HG03060 (cell line): ENCODE measurements at regions not wholly inside any gene's neighbourhood (a gene's known extent, or its start where the extent isn't known, plus 50 kb on each side); places are given as distances from the start of the nearest gene placed in this dataset.
"Not testable (repeated sequence)": the region's sequence is repeated elsewhere in the genome, so short reads cannot be mapped to it uniquely, and the experiment has no call there.

Experiments
- ATAC-seq: cut with Tn5 transposase; IDR thresholded peaks from one replicate; pipeline ENCODE4 v1.9.1; 2021; ENCODE audit warnings: low read depth, moderate number of reproducible peaks; ENCODE audit not compliant: unreplicated experiment

DNA sequence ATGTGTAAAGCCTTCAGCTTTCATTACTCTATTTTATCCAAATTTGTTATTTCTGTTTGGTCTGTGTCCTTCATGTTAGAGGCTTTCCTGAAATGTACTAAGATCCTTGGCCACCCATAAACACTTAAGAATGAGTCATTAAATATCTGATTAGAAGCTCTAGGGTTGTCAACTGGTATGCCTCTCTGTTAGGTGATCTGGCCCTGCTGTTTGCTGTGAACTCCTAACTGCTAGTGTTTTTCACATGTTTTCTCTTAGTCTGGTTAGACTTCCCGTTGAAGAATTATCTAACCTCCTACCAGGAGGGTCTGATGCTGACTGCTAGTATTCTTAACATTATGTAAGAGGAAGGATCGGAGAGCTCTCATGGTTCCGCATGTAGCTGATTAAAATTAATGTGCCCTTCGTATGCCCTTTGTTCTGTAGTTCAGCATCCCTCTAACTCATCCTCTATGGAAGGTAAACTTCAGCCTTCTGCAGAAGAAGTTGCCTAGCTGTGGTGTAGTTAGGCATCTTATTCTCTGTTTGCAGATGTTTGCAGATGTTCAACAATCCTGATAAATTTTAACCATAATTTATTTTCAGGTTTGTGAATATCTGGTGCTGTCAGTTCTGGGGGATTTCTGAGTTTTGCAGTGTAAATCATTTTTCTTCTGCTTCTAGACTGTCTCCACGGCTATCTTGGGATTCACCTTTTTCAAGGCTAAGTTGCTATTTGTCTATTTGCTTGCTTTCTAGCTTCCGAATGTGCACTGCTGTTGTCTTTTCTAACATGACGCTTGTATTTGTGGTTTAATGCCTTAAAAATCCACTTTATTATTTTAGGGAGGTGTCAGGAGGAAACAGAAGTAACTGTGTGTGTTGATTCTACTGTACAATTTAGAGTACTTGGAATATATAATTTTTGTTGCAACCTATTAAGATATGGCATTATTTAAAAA is 207.2 kb upstream of the SPRY2 start:
- no peak for ATAC-seq

DNA sequence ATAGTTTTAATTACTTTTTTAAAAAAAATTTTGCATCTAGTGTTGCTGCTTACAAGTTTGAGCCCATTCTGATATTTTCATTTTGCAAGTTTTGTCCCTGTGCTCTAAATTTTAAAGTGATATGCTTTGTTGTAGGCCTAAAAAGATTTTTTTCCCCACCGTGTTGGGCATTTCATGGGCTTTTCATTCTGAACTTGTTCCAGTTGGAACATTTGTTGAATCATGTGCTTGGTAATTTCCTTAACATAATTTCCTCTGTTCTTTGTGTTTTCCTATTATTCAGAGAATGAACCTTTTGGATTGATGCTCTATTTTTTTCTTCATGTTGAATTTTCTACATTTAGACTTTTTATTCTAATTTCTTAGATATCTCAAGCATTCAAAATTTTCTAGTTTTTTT is 206.4 kb upstream of the SPRY2 start:
- no peak for ATAC-seq

DNA sequence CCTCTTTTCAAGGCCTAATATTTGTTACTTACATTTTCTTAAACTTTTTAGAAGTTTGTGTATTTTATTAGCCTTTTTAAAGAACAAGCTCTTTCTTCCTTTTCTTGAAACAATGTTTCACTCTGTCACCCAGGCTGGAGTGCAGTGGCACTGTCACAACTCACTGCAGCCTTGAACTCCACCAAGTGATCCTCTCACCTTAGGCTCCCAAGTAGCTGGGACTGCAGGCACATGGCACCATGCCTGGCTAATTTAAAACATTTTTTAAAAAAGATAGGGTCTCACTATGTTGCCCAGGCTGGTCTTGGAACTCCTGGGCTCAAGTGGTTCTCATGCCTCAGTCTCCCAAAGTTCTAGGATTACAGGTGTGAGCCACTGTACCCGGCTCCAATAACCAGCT is 192.2 kb upstream of the SPRY2 start:
- no peak for ATAC-seq

DNA sequence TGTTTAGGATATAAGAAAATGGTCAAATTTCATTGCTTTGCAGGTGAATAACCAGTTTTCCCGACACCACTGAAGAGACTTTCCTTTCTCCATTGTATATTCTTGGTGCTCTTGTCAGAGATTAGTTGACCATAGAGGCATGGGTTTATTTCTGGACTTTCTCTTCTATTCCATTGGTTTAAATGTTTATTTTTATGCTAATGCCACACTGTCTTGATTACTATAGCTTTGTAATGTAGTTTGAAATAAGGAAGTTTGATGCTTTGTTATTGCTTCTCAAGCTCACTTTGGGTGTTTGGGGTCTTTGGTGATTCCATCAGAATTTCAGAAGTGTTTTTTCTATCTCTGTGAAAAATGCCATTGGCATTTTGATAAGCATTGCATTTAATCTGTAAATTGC is 190.0 kb upstream of the SPRY2 start:
- no peak for ATAC-seq

DNA sequence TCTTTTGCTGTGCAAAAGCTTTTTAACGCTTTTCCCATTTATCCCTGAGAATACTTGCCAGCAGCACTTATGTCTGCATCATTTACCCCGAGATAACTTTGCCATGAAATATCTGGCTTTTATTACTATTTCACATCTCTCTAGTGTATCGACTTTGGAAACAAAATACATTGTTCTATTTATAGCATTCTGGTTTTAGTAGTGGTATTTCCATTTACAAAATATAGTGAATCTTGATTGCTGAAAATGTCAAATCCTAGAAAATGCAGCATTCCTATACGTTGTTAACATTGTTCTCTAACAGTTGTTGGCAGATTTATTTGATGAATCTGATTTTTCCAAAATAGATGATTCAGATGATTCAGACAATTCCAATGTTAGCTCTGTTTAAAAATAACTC is 189.3 kb upstream of the SPRY2 start:
- no peak for ATAC-seq

DNA sequence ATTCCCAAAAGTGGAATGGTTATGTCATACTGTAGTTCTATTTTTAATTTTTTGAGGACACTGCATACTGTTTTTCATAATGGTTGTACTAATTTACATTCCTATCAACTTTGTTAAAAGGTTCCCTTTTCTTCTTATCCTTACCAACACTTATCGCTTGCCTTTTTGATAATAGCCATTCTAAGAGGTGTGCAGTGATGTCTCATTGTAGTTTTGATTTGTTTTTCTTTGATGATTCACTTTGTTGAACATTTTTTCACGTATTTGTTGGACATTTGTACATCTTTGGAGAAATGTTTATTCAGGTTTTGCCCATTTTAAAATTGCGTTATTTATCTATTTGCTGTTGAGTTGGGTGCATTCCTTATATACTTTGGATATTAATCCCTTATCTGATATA is 188.8 kb upstream of the SPRY2 start:
- ATAC-seq: no peak

DNA sequence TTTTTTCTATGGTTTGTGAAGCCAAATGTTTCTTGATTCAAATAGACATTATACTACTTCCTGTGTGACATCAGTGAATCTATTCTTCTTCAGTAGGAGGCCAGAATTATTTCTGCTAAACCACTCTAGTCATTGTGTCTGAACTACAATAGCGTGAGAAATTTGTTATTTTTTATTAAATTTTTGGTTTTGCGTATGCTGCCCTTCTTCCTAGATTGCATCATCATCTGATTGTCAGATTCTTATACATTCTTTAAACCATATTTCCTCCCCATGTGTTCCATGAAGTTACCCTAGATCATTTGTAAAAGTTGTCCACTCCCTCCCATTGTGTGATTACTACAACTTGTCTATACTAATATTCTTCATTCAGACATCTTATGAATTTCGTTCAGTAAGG is 187.8 kb upstream of the SPRY2 start:
- ATAC-seq: no peak

DNA sequence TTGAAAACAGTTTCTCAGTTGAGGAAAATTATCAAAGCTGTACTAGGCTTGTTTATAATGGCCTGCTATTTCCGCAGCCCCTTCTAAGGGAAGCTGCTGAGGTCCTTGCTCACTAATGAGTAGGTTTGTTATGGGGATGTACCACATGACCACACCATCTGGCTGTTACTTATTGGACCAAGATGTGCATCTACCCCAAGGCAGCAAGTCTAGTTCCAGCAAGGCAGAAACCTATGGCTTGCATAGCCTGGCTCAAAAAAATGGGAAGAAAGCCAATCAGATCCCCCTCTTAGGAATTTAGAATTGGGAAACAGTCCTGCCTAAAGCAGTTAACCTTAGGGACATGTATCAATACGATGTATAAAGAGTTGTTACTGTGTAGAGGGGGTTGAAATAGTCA is 186.5 kb upstream of the SPRY2 start:
- no peak for ATAC-seq

DNA sequence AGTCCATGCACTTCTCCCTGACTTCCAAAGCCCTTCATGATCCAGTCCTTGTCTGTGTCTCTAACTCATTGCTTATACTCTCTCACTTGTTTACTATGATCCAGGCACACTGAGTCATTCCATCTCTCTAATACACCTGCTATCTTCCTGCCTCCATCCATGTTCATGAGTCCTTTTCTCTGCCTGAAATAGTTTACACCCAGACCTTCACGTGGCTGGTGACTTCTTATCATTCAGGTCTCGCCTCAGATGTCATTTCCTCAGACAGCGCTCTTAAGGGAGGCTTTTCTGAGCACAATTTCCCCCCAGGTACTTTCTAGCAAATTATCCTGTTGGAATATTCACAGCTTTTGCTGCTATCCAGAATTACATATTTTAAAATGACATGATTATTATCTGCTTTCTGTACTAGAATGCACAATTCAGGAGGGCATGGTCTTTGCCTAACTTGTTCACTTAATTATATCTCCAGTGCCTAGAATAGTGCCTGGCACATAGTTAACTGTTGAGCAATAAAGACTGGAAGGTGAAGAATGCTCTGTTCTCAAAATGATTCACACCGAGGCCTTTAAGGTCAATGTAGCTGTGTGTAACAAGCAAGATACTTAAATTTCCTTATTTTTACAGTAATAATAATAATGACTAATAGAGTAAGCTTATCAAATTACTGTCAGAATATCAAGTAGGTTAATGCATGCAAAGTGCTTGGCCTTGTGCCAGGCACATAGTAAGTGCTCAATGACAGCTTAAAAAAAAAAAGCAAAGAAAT is 183.7 kb upstream of the SPRY2 start:
- no peak for ATAC-seq

DNA sequence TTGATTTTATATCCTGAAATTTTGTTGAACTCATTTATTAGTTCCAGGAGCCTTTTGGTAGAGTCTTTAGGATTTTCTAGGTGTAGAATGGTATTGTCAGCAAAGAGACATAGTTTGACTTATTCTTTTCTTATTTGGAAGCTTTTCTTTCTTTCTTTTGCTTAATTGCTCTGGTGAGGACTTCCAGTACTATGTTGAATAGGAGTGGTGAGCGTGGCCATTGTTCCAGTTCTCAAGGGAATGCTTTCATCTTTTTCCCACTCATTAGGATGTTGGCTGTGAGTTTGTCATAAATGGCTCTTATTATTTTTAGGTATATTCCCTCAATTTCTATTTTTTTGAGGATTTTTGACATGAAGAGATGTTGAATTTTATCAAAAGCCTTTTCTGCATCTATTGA is 182.2 kb upstream of the SPRY2 start:
- no peak for ATAC-seq

DNA sequence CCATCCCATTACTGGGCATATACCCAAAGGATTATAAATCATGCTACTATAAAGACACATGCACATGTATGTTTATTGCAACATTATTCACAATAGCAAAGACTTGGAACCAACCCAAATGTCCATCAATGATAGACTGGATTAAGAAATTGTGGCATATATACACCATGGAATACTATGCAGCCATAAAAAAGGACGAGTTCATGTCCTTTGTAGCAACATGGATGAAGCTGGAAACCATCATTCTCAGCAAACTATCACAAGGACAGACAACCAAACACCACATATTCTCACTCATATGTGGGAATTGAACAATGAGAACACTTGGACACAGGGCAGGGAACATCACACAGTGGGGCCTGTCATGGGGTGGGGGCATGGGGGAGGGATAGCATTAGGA is 181.5 kb upstream of the SPRY2 start:
- ATAC-seq: not testable (repeated sequence)

DNA sequence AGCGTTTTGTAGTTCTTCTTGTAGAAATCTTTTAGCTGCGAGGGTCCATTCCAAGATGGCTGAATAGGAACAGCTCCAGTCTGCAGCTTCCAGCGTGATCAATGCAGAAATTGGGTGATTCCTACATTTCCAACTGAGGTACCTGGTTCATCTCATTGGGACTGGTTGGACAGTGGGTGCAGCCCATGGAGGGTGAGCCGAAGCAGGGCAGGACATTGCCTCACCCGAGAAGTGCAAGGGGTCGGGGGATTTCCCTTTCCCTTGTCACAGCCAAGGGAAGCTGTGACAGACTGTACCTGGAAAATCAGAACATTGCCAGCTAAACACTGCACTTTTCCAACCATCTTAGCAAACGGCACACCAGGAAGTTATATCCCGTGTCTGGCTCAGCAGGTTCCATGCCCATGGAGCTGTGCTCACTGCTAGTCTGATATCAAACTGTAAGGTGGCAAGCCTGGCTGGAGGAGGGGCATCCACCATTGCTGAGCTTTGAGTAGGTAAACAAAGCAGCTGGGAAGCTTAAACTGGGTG is 176.0 kb upstream of the SPRY2 start:
- no peak for ATAC-seq

DNA sequence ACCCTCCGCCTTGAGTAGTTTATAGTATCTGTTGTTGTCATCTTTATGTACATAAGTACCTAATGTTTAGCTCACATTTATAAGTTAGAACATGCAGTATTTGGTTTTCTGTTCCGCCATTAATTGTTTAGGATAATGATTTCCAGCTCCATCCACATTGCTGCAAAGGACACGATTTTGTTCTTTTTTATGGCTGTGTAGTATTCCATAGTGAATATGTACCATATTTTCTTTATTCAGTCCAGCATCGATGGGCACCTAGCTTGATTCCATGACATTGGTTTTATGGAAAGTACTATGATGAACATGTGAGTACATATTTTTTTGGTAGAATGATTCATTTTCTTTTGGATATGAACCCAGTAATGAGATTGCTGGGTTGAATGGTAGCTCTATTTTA is 174.4 kb upstream of the SPRY2 start:
- no peak for ATAC-seq

DNA sequence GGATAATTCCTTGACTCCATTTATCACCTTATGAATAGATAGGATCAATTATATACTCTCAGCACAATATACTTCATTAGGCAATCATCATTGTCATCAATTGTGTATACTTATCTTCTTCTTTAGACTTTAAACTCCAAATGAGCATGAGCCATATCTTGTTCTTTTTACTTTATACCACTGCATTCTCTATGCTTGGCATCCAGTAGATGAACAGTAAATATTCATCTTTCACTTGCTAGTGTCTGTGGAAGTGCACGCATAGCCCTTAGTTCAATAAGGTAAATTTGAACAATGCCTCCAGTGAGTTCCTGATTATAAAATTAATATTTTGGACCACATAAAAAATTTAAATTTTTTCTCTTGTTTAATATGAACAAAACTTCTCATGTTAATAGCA is 172.3 kb upstream of the SPRY2 start:
- no peak for ATAC-seq

DNA sequence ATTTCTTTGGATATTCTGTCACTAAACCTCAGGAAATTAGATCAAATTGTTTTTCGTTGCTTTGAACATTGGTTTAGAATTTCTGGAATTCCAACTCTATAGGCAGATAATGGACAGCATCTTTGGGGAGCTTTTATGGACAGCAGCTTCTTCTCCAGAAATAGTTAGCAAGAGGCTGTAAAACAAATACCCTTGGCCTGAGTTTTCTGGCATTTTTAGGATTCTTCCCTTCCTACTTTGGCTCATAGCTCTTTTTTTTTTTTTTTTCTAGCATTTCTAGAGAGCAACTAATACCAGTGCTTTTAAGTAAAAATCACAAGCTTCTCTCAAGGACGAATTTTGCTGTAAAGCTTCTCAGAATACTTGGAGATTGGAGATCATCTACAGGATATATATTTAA is 169.8 kb upstream of the SPRY2 start:
- ATAC-seq: no peak

DNA sequence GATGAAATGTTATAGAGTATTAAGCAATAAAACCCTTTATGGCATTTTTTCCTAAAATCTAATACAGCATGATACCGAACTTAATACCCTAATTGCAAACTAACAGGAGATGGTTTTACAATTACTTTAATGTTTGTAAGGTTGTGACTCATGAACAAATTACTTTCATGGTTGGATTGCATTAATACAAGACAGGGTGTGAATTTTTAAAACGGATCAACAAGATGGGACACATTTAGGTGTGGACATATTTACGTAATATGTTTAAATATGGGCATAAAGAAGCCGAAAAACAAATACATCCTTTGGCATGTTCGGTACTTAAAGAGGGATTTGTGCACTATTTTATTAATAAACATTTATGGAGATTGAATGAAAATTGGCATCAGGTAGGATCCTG is 168.3 kb upstream of the SPRY2 start:
- no peak for ATAC-seq

DNA sequence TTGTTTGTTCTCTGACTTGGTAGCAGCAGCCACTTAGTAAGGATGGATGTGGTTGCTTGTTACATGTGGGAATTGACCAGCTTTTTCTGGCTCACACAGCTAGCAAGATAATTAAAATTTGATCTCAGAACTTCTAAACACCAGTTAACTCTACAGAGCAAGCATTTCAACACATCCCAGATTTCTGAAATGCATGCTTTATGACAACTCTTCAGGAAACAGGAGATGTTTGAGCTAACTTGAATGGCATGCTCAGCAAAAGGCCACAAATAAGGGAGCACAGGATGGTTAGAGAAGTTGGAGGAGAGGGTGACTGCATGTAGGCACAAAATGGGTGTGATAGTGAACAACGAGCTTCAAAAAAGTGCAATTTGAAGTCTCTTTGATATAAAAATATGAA is 167.1 kb upstream of the SPRY2 start:
- no peak for ATAC-seq

DNA sequence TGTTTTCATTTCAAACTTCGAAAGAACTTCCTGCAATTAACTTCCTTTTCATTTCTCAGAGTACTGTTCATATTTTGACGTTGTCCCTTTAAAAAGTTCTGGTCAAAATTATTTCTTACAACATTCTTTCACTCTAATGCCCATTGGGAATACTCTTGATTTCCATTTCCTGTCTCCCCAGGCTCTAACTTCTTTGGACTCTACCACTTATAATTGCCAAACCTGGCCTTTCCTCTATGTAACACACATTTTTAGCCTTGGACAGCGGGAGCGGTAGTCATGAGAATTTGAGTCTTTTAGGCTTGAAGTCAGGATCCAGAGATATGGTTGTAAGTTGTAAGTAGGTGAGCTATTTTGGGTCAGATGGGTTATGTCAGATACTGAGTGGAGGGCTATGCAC is 163.5 kb upstream of the SPRY2 start:
- ATAC-seq: no peak

DNA sequence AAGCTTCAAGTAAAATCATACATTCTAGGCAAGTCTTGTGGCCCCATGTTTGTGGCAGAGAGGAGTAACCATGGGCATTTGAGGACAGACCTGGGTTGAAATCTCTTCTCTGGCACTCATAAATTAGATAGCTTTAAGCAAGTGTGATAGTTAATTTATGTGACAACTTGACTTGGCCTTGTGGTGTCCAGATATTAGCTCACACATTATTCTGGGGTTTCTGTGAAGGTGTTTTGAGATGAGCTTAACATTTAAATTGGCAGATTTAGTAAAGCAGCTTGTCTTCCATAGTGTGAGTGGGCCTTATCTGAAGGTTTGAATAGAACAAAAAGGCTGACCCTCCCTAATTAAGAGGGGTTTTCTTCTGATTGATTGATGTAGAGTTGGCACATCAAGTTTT is 161.4 kb upstream of the SPRY2 start:
- no peak for ATAC-seq

DNA sequence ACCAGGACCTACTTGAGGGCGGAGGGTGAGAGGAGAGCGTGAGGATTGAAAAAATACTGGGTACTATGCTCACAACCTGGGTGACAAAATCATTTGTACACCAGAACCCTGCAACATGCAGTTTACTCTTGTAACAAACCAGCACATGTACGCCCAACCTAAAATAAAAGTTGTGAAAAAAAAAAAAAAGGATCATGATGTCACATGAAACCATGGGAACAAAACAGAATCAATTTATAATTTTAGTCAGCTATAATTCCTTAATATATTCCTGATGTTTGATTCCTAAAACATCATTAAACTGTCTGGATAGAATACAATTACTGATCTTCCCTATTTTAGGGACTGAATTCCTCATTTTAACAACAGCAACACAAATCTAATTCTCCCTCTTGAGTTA is 160.6 kb upstream of the SPRY2 start:
- no peak for ATAC-seq

DNA sequence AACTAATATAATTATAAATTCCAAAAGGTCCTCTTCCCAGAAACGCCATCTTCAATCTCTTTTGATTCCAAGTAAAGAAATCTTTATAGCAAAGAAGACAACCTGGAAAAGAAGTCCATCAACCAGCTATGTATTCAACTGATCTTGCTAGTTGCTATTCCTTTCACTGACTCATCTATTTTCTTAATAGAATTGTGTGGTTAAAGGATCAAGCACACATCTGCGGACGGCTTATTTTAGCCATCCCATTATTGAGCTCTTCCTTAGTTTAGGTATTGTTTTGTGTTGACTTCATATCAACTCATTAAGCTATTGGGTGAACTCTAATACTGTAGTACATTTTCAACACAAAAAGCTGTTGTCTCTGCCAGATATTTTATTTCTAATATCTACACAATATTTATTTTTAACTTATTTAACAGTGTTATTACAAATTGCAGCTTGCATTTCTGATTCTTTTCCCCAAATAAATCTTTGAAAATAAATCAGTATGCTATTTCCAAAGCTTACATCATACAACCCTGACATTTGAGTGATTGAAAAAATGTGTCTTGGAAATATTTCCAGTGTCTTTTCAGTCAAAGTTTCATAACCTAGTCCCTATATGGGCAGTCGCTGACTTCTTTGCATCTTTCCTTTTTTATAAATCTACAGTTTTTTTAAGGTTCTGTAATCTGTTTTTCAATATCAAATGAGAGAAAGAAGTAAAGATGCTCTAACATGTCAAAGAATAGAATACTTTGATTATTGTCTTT is 158.8 kb upstream of the SPRY2 start:
- no peak for ATAC-seq
